COR-L47 (cell line): ENCODE measurements at regions not wholly inside any gene's neighbourhood (a gene's known extent, or its start where the extent isn't known, plus 50 kb on each side); places are given as distances from the start of the nearest gene placed in this dataset.

Experiments used
- DNase-seq: peaks from one replicate; lab custom pipeline; 2025; lab: John Stamatoyannopoulos, UW

DNA sequence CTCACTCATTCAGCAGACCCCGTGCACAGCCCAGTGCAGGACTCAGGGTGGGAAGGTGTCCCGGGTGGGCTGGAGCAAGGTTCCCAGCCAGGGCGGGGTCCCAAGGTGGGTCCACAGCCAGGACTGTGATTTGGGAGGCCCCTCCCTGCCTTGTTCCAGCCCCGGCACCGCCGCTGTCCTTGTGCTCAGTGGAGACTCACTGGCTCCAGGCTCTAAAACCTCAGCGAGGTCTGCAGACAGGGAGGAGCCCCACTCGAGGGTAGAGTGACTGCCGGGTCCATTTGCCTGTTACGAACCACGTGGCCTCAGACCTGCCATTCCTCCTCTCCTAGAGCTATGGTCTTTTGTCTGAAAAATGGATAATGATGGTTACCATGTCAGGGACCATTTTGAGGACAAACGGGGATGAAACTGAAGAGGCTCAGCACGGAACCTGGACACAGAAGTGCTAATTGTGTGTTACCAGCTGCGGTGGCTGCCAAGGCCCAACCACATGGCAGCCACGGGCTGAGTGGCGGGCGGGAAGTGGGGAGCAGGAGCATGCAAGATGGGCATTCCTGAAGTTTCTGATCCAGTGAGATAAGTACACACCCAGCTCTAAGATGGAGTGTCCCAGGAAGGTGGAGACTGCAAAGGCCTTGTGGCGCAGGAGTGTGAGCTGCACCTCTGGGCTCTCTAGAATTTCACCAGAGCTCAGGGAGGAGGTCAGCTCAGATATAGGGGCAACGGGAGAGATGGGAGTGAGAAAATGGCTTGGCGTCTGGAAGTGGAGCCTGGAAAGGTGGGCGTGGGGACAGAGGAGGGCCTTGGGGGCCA lies 317.6 kb downstream of the SEC14L1 start:
- no peak for DNase-seq

- no peak for DNase-seq
Measured at GRCh38 chr17:77459018-77459755, 318.4 kb downstream of the SEC14L1 start.

DNA sequence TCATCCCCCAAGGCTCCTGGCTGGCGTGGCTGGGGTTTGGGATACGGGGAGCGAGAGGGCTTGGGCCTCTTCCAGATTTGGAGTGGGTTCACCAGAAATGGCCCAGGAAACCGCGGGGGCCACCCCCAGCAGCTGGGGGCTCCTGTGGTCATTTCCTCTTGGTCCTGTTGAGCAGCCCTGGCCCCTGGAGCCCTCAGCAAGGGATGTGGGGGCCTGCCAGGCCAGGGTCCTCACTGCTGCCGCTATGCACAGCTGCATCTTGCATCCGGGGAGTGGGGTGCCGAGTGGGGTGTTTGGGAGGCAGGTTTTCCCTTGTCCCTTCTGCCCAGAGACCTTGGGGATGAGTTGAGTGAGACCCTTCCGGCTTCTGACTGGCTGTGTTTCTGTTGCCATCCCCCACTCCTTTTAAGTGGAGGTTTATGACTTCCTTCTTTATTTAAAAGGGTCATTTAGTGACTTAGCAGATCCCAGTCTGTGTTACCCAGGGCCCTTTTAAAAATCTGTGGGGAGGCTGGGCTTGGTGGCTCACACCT lies 319.8 kb downstream of the SEC14L1 start:
- no peak for DNase-seq

DNA sequence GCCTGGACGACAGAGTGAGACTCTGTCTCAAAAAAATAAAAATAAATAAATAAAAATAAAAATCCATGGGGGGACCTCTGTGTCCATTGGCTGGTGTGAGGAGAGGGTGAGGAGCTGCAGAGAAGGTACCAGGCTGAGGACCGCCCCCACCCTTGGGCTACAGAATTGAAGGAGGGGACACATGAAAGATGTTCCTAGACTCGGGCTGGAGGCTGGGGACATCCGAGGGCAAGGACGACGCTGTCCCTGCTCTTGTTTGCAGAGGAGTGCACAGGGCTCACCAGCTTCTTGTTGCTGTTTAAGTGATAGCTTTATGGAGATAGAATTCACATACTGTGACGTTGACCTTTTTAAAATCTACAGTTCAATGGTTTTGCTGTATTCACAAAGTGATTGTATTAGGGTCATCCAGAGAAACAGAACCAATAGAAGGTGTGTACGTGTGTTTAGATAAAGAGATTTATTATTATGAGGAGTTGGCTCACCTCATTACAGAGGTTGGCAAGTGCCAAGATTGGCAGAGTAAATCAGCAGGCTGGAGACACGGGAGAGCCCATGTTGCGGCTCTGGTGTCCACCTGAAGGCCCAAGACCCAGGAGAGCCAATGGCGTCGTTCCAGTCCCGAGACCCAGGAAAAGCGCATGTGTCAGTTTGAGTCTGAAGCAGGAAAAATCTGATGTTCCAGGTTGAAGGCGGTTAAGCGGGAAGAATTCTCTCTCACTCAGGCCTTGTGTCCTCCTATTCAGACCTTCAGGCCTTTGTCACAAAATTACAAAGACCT lies 320.7 kb downstream of the SEC14L1 start:
- no peak for DNase-seq

- DNase-seq: no peak
Measured at GRCh38 chr17:77462090-77462489, 321.3 kb downstream of the SEC14L1 start.

GRCh38 chr17:77462553-77463497 lies 322.1 kb downstream of the SEC14L1 start:
- no peak for DNase-seq

DNA sequence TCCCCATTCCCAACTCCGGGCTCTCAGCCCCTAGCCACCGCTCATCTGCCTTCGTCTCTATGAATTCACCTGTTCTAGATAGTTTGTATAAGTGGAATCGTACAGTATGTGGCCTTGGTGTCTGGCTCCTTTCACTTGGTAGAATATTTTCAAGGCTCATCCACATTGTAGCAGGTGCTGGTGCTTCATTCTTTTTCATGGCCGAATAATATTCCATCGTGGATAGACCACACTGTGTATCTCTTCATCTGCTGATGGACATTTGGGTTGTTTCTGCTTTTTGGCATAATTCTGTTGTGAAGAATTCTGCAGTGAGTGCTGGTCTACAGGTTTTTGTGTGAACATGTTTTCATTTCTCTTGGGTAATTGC lies 324.2 kb downstream of the SEC14L1 start:
- no peak for DNase-seq

- no peak for DNase-seq
Measured at GRCh38 chr17:77465358-77466041, 324.7 kb downstream of the SEC14L1 start.

DNA sequence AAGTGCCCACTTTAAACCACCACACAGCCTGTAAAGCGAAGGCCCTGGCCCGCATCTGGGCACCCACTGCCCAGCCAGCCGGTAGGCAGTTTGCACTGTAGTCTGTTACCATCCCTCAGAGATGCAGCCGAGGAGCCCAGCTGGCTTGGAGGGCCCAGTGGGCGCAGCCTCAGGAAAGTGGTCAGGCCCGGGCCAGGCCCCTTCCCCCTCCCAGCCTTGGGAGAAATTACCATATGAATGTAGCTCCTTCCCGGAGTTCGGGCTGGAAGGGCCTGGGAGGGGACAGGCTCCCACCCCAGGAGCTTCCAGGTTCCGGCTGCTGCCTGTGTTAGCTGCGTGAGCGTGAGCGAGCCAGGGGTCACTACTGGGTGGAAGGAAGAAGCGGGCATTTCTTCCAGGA lies 325.4 kb downstream of the SEC14L1 start:
- DNase-seq: no peak

DNA sequence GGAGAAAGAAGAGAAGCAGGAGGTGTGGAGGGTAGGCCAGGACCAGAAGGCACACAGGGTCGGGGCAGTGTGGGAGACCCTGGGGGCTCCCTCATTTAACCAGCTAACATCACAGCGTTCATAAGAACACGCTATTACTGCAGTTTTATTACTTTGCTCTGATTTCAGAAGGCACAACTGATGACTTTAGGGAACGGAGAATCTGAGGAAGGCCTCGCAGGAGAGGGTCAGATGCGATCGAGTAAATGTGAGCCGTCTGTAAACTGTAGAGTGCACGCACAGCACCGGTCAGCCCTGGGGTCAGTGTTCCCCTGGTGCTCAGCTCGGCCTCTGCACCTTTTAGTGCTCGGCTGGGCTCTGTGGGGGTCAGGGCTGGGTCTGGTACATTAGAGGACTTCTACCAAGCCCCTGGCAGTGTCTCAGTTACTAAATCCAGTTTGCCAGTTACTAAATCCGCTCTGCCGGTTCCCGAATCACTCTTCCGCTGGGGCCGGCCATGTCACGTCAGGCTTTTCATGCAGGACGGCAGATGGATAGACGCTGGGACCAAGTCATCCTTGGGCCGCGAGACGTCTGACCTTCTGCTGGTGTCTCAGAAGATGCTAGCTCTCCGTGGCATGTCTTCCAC lies 325.9 kb downstream of the SEC14L1 start:
- DNase-seq: no peak

DNA sequence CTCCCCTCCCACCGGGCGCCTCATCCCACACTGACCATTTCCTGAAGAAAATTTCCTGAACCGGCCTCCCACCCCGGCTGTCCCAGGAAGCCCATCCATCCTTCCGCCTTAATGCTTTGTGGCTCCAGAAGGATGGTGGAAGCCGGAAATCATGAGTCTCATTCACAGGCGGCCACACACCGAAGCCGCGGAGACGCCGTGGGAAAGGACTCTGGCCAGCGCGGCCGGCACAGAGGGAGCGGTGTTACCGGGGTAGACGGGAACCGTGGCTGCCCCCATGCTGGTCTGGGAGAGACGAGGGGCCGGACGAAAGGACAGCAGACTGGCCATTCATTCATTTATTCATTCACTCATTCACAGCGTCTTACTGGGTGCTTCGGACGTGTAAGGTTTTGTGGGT lies 326.8 kb downstream of the SEC14L1 start:
- no peak for DNase-seq

DNA sequence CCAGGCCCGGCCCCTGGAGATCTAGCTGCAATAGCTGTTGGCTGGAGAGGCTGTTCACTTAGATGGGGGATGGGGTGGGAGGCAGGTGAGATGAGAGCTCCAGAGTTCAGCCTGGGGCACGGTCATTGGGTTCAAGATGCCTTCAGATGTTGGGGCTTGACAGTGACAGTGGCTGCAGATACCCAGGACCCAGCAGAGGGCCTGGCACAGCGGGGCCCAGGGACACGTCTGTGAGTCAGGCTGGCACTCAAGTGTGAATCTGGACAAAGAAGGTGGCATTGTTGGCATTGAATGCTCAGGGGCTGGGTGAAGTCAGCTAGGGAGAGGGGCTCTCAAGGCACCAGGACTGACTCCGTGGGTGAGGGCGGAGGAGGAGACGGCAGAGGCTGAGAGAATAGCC lies 328.1 kb downstream of the SEC14L1 start:
- no peak for DNase-seq

- DNase-seq: no peak
Measured at GRCh38 chr17:77470330-77470786, 329.6 kb downstream of the SEC14L1 start.

DNA sequence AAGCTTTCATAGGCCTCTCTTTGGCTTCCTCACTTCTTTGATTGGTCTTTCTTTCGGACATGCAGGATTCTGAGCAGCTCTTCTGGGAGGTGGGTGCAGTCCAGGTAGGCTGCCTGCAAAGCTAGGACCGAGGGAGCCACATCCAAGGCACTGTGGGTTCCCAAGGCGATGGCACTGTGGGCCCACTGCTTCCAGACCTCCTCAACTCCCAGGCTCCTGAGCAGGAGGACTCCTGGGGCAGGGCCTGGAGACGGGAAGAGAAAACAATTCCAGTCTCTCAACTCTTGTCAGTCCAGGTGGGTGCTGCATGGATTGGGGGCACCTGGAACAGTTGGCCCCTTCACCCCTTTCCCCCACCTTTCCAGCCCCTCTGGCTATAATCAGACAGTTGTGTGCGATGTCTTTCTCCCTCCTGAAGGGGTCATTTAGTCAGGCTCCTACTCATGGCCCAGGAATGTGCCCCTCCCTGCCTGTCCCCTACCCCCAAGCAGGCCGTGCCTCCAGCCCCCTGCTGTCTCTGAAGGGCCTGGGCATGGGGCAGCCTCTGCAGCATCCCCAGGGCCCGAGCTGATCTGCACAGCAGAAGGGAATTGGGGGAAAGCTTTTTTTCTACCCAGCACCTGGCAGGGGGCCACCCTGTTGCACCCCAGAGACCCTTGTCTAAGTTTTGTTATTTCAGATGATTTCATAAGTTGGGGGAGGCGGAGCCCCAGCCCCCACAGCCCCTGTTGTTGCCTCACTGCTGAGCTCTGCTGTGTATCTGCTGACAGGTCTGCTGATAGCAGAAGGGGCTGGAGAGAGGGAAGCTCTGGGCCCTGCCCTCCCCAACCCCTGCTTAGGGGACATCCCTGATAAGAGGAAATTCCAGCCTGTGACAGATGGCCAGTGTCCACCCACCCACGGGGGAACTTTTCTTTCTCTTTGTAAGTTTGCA lies 330.3 kb downstream of the SEC14L1 start:
- DNase-seq: no peak

DNA sequence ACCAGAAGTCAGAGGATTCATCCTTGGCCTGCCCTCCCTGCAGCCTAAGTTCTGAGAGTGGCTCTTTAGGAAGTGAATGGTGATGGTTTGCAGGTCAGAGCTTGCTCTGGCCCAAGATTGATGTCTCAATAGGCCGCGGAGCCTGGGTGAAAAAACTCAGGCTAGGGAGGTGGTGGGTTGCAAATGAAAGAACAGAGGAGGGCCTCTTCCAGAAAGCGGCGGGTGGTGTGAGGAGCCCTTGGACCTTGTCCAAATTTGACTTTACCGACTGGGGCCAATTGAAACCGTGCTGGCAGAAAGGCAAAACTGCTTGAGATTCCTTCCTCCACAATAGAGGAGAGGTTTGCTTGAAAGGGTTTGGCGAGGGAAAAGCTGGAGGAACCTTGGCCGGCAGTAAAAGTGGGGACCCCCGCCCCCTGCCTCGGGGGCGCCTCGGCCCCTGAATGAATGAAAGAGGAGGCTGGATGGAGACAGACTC lies 331.3 kb downstream of the SEC14L1 start:
- peak; percentile 68 for DNase-seq

DNA sequence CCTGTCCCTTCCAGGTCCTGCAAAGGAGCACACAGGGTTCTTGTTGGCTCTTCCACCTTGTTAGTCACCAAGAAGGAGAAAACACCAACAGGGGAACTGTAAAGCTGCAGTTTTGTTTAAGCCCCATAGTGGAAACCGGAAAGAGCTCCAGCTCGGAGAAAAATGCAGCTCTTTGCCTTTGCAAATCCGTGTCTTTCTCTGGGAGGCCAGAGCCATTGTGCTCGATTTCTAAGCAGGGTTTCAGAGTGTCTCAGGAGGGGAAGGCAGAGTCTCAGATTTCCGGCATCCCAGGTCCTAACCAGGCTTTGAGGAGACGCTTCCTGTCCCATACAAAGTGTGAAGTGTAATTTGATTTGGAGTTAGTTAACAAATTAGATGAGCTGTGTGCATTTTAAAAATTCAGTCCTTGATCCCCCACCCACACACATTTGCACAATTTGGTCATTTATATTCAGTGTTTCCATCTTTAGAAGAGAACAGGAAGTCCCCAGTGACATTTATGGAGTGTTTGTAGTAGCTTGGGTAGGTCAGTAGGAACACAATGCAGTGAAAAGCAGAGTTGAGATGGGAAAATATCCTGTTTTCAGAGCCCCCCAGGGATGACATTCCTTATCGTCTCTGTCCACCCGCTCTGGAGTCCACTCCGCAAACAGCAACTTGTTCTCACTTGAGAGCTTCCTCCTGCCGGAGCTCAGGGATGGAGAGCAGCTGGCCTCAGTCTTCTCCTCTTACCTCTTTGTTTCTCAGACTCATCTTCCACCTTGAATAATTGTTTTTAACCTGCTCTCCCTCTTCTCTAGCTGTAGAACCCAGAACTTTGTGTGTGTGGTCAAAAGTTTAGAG lies 331.9 kb downstream of the SEC14L1 start:
- no peak for DNase-seq

DNA sequence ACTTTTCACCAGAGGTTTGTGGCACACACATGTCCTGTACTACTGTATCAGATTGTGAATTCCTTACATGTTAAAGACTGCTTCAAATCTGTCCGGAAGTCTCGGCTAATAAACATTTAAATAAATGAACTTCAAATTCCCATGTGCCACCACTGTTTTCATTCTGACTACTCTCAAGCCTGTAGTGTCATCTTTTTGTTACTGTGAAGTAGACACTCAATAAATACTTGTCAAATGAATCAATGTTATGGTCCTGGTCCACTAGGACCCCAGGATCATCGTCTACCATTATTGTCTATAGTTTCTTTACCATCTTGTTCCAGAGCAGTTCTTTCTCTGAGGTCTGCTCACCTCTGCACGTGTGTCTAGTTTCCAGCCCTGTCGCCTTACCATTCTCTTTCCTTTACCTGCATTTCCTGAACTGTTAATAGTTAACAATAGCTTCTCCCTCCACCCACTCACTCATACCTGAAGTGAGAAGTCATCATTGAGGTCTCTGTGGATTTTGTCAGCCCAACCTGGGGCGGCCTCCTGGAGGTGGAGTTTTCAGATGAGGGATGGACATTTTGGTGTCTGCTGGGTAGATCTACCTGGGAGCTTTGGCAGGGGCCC lies 333.0 kb downstream of the SEC14L1 start:
- DNase-seq: no peak
